Mucosa of rectum (tissue), 2 donors: ENCODE measurements at regions not wholly inside any gene's neighbourhood (a gene's known extent, or its start where the extent isn't known, plus 50 kb on each side); places are given as distances from the start of the nearest gene placed in this dataset.

Source experiments
- H3K27ac ChIP-seq, 2 donors: one replicate each; pipeline ENCODE4 v1.7.0; 2013; ENCODE audit warnings: inconsistent platforms in 2 of 2, low read depth in 2 of 2, low read length in 2 of 2
- H3K27me3 ChIP-seq, 2 donors: one replicate each; pipeline ENCODE4 v1.7.0; 2013; ENCODE audit warnings: low read length in 2 of 2; ENCODE audit not compliant: control insufficient read depth in 2 of 2, insufficient read depth in 2 of 2
- H3K36me3 ChIP-seq, 2 donors: one replicate each; pipeline ENCODE4 v1.7.0; 2013; ENCODE audit warnings: low read length in 2 of 2; ENCODE audit not compliant: control insufficient read depth in 2 of 2, insufficient read depth in 2 of 2
- H3K4me1 ChIP-seq, 2 donors: one replicate each; pipeline ENCODE4 v1.7.0; 2013; ENCODE audit warnings: low read length in 2 of 2, mild to moderate bottlenecking in 1 of 2; ENCODE audit not compliant: control insufficient read depth in 2 of 2, insufficient read depth in 2 of 2
- H3K4me3 ChIP-seq, 2 donors: one replicate each; pipeline ENCODE4 v1.7.0; 2013; ENCODE audit warnings: low read length in 2 of 2
- H3K9ac ChIP-seq, 2 donors: one replicate each; pipeline ENCODE4 v1.7.0; 2013; ENCODE audit warnings: low read length in 2 of 2, low read depth in 1 of 2, mild to moderate bottlenecking in 1 of 2
- H3K9me3 ChIP-seq, 2 donors: one replicate each; pipeline ENCODE4 v1.7.0; 2013; ENCODE audit warnings: low read length in 2 of 2; ENCODE audit not compliant: control insufficient read depth in 2 of 2
- donor health status: healthy.
- donor health status: Normal muscosa, but diverticular disease.

GRCh38 chr7:115883629-115884028 lies 146.9 kb downstream of the TFEC start:
- H3K4me1 ChIP-seq, result no peaks in the 10 kb centered on the region

GRCh38 chr7:115881476-115881875 lies 149.1 kb downstream of the TFEC start:
- H3K27me3 ChIP-seq, result no peaks in the 10 kb centered on the region
- H3K9me3 ChIP-seq, result no peaks in the 10 kb centered on the region
- H3K9ac ChIP-seq, result no peak overlapping the region
- H3K27ac ChIP-seq, result no peak overlapping the region
- no peak overlapping the region for H3K4me3 ChIP-seq
- no peaks in the 10 kb centered on the region for H3K36me3 ChIP-seq
- H3K4me1 ChIP-seq, result no peaks in the 10 kb centered on the region

More at GRCh38 chr7:115883629-115884028, 146.9 kb downstream of the TFEC start:
- Histone ChIP-seq H3K9ac (no peak overlapping the region), H3K27me3 (no peaks in the 10 kb centered on the region), H3K4me3 (no peak overlapping the region), H3K9me3 (no peaks in the 10 kb centered on the region), H3K36me3 (no peaks in the 10 kb centered on the region), H3K27ac (no peak overlapping the region)

GRCh38 chr7:115879171-115879570 lies 151.4 kb downstream of the TFEC start:
- Histone ChIP-seq H3K4me1 (no peaks in the 10 kb centered on the region), H3K36me3 (no peaks in the 10 kb centered on the region), H3K27me3 (no peaks in the 10 kb centered on the region), H3K9ac (no peak overlapping the region), H3K9me3 (no peaks in the 10 kb centered on the region), H3K27ac (no peak overlapping the region), H3K4me3 (no peak overlapping the region)

GRCh38 chr7:115869801-115870200 lies 160.8 kb downstream of the TFEC start:
- Histone ChIP-seq H3K4me1 (no peaks in the 10 kb centered on the region), H3K9ac (no peak overlapping the region), H3K4me3 (no peak overlapping the region), H3K9me3 (no peaks in the 10 kb centered on the region), H3K27ac (no peak overlapping the region), H3K27me3 (no peaks in the 10 kb centered on the region), H3K36me3 (no peaks in the 10 kb centered on the region)

GRCh38 chr7:115869190-115869589 lies 161.4 kb downstream of the TFEC start:
- no peaks in the 10 kb centered on the region for H3K9me3 ChIP-seq
- H3K36me3 ChIP-seq, result no peaks in the 10 kb centered on the region
- H3K4me3 ChIP-seq, result no peak overlapping the region
- H3K27me3 ChIP-seq, result no peaks in the 10 kb centered on the region
- no peak overlapping the region for H3K9ac ChIP-seq
- H3K27ac ChIP-seq, result no peak overlapping the region
- no peaks in the 10 kb centered on the region for H3K4me1 ChIP-seq

- H3K9ac ChIP-seq, result no peak overlapping the region
- no peaks in the 10 kb centered on the region for H3K4me1 ChIP-seq
- H3K27me3 ChIP-seq, result no peaks in the 10 kb centered on the region
- no peaks in the 10 kb centered on the region for H3K36me3 ChIP-seq
- H3K9me3 ChIP-seq, result no peaks in the 10 kb centered on the region
- no peak overlapping the region for H3K4me3 ChIP-seq
- no peak overlapping the region for H3K27ac ChIP-seq
Measured at GRCh38 chr7:115868369-115868768, 162.2 kb downstream of the TFEC start.

- no peak overlapping the region for H3K27ac ChIP-seq
- H3K4me3 ChIP-seq, result no peak overlapping the region
- H3K4me1 ChIP-seq, result no peaks in the 10 kb centered on the region
- no peaks in the 10 kb centered on the region for H3K9me3 ChIP-seq
- no peak overlapping the region for H3K9ac ChIP-seq
- H3K27me3 ChIP-seq, result no peaks in the 10 kb centered on the region
- H3K36me3 ChIP-seq, result no peaks in the 10 kb centered on the region
Measured at GRCh38 chr7:115864082-115864481, 166.5 kb downstream of the TFEC start.

GRCh38 chr7:115851291-115851690 lies 179.3 kb downstream of the TFEC start:
- no peak overlapping the region for H3K4me3 ChIP-seq
- H3K27me3 ChIP-seq, result no peaks in the 10 kb centered on the region
- H3K9ac ChIP-seq, result no peak overlapping the region
- no peaks in the 10 kb centered on the region for H3K36me3 ChIP-seq
- no peaks in the 10 kb centered on the region for H3K4me1 ChIP-seq
- no peak overlapping the region for H3K27ac ChIP-seq
- H3K9me3 ChIP-seq, result no peaks in the 10 kb centered on the region

- H3K36me3 ChIP-seq, result no peaks in the 10 kb centered on the region
- H3K9ac ChIP-seq, result no peak overlapping the region
- no peaks in the 10 kb centered on the region for H3K27me3 ChIP-seq
- no peak overlapping the region for H3K4me3 ChIP-seq
- no peak overlapping the region for H3K27ac ChIP-seq
- no peaks in the 10 kb centered on the region for H3K4me1 ChIP-seq
- H3K9me3 ChIP-seq, result no peaks in the 10 kb centered on the region
Measured at GRCh38 chr7:115850774-115851173, 179.8 kb downstream of the TFEC start.

GRCh38 chr7:115844857-115845256 lies 185.7 kb downstream of the TFEC start:
- H3K9me3 ChIP-seq, result no peaks in the 10 kb centered on the region

GRCh38 chr7:115840702-115841101 lies 189.9 kb downstream of the TFEC start:
- Histone ChIP-seq H3K4me1 (no peaks in the 10 kb centered on the region), H3K27me3 (no peaks in the 10 kb centered on the region), H3K9me3 (no peaks in the 10 kb centered on the region), H3K9ac (no peak overlapping the region), H3K4me3 (no peak overlapping the region), H3K36me3 (no peaks in the 10 kb centered on the region), H3K27ac (no peak overlapping the region)

More at GRCh38 chr7:115844857-115845256, 185.7 kb downstream of the TFEC start:
- H3K27me3 ChIP-seq, result no peaks in the 10 kb centered on the region
- no peaks in the 10 kb centered on the region for H3K36me3 ChIP-seq
- no peak overlapping the region for H3K9ac ChIP-seq
- no peak overlapping the region for H3K27ac ChIP-seq
- H3K4me1 ChIP-seq, result no peaks in the 10 kb centered on the region
- H3K4me3 ChIP-seq, result no peak overlapping the region
